ENCODE measurements at regions not wholly inside any gene's neighbourhood (a gene's known extent, or its start where the extent isn't known, plus 50 kb on each side); places are given as distances from the start of the nearest gene placed in this dataset.
A peak's percentile ranks its signal among the peaks of the same experiment; 100 is the strongest.

DNA sequence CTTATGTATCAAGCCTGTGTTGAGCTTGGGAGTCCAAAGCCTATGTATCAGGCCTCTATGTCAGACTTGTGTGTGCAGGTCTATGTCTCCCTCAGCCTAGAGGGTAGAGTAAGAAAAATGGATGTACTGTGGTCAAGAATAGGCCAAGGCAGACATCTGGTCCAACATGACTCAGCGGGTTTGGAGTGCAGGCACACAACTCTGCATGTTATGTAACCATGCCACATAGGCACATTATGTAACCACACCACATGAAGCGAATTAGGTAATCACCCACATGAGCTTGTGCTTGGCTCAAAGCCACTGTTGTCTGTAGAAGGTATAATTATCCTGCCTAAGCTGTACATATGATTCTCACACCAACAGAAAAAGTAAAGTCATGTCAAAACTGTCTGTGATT lies 1190.5 kb upstream of the EYS start:
- peak; percentile 75 for DNase-seq

DNA sequence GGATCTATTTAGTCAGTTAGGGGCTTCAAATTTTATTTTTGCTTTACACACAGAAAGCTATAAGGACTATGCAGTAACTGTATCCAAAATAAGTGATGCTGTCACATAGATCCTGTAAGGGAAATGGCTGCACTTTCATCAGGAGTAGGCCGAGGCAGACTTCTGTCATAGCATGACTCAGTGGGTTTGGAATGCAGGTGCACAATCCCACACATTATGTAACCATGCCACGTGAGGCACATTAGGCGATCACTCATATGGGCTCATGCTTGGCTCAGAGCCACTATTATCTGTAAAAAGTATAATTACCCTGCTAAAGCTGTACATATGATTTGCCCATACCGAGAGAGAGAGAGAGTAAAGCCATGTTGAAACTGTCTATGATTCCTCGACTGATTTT lies 1189.4 kb upstream of the EYS start:
- DNase-seq: peak; percentile 17

DNA sequence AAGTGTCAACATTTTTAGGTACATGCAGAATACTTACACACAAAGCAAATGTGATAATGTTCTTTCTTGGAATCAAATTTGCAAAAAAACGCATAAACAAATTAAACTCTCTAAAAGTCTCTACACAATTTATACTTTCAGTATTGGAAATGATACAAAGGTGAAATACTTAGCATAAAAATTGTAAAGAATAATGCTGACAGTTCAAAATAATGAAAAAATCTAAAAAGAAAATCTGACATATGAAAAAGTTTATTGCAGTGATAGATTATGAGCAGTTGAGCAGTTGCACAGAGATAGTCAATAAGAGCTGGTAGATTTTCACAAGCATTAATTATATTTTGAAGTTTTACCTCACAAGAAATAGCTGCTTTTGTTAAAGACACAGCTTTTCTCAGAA lies 1176.4 kb upstream of the EYS start:
- DNase-seq: no peak

DNA sequence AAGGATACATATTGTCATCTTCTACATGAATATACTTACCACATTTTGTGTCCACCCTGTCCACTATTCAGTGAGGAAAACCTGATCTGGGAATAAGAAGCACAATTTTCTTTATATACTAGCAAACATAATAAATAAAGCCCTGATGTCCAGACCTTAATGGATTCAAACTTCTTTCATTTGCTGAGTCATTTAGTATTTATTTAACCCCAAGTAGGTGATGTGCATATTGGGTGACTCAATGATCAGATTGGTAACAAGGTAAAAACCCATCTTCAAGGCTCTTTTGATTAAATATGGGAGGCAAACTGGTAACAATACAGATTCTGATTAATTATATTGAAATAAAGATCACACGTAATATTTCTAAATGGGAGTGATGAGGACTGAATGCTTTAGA lies 1159.8 kb upstream of the EYS start:
- no peak for DNase-seq

DNA sequence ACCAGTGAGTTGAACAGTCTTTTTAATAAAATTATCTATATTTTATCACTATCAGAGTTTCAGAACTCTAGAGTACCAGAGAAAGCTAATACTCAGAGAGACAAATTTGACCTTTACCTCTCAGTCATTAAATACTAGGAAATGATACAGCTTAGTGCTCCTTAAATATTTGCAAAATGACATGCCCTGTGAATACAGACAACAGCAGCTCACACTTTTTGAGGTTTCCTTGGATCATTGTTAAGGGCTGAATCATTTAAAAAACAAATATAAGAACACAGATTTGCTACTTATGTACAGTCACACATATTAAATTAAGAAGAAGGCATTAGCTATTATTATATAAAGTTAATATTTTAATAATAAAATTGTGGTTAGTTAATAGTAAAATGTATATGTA lies 1158.7 kb upstream of the EYS start:
- peak; percentile 39 for DNase-seq

DNA sequence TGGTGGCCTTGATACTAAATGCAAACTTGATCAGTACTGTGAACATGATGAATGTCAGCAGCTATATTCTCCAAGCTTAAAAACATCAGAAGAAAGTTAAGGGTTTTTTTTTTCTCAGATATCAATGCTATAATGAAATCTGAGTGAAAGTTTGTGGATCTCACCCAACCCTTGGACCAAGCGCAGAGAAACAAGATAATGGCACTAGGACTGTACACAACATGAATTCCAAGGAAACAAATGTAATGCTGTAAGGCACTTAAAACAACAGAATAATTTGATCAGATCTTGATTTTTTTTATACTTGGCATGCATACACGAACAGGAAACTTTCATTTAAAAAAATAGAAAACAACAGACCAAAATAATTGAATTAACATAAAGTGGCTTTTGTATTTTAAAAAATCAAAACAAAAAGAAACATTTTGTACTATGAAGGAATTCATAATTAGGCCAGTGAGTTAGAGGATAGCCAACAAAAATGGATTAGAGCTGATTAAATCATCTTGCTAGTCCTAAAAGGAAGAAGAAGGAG lies 1154.0 kb upstream of the EYS start:
- no peak for DNase-seq

DNA sequence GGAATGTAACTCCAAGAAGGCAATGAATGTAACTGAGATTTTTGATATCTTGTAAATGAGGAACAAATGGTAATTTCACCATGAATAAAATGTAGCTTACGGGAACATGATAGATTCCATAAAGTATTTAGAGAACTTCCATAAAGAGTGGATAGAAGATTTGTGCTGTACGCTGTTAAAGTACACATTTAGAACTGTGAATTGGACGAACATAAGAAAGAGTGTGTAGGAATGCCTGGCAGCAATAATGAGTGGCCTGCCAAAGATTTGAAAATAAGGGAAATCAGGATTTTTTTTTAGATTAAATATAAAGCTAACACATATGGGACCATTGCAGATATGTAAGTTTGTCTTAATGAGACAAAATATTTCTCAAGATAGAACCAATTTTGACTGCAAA lies 1153.3 kb upstream of the EYS start:
- DNase-seq: no peak

DNA sequence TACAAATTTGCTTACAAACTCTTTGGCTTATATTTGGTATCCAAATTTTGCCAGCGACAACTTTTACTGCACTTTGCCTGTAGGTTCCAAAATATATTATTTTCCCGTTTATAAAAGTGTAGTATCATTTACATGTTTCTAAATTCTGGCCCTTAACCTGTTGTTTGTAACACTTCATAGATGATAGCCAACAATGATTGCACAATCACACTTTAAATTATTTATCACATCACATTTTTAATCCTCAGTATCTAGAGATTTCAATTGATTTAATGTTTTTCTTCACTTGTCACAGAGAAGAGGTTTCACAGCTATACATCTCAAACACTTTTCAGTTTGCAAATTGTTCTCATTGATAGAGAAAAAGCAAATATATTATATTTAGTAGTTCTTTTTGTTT lies 1151.2 kb upstream of the EYS start:
- DNase-seq: no peak

DNA sequence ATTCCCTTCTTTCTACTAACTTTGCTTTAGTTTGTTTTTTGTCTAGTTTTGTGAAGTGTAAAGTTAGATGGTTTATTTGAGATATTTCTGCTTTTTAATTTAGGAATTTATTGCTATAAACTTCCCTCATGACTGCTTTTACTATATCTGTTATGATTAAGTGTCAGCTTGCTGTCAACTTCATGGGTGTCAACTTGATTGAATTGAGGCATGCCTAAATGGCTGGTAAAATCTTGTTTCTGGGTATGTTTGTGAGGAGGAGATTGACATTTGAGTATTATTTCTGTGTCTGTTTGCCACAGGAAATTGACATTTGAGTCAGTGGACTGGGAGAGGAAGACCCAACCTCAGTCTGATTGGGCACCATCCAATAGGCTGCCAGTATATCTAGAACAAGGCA lies 1147.0 kb upstream of the EYS start:
- no peak for DNase-seq

DNA sequence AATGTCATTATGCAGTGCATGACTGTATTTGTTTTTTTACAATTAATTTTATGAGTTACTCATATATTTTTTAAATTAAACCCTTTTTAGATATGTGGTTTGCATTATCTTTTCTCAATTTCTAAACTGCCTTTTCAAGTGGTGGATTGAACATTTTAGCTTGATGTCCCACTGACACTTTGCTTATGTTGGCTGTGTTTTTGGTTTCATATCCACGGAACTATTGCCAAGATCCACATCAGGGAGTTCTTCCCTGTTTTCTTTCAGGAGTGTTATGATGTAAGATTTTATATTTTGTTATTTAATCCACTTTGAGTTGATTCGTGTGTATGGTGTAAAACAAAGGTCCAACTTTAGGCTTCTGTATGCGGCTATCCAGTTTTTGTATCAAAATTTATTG lies 1144.9 kb upstream of the EYS start:
- no peak for DNase-seq

DNA sequence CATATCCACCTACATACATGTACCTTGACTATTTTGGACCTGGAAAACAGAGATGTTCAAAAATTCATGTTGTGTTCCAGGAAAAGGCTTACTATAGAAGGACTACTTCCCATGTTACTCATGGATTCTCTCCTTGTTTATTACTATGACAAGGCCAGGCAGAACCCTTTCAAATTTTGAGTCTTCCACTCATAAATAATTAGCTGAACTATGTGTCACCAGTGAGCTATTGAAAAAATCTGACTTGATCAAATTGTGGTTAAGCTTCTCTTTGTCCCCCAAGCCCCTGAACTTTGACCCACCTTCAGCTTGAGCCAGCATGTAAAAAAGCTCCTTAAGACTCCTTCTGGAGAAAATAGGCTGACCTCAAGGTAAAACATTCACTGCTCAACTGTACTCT lies 1142.8 kb upstream of the EYS start:
- peak; percentile 35 for DNase-seq

DNA sequence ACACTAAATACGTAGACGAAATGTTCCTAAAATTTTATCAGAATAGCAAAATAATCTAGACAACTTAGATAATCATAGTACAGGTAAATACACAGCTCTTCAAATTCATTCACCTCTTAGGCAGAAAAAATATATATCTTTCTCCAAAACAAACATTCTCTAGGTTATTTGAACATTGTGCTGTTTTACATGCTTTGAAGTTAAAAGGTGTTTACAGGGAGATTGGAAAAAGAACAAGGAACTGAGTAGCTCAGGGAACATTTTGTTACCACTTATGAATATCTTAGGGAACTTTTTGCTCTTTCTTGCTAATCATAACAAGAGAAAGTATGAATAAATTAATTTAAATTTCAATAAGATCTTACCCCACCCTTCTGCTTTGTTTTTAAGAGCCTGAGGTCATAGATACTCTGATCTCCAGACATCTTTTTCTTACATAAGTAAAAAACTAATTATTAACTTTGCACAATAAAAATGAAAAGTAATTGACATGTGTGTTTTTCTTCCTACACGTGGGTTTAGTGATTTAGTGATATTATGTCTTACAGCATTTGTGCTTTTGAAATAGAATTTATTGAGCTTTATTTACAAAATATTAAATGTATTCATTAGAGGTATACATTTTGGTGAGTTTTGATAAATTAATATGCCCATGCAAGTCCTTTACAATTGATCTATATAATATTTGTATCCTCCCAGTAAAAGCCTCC lies 1141.4 kb upstream of the EYS start:
- no peak for DNase-seq

DNA sequence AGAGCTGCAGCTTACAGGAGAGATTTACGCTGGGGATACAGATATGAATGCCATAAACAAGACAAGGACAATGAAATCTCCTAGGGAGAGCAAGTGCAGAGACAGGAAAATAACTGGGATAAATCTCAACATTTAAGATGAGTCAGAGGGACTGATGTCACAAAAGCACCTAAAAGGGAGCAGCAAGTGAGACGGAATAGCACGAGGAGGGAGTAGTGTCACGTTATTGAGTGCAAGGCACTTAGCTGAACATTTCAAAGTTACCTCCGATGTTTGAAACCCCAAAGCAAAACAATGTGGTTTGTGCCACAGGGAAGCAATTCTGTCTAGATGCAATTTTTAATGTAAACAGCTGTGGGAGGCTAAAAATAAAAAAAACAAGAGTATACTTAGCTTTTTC lies 1131.7 kb upstream of the EYS start:
- no peak for DNase-seq

DNA sequence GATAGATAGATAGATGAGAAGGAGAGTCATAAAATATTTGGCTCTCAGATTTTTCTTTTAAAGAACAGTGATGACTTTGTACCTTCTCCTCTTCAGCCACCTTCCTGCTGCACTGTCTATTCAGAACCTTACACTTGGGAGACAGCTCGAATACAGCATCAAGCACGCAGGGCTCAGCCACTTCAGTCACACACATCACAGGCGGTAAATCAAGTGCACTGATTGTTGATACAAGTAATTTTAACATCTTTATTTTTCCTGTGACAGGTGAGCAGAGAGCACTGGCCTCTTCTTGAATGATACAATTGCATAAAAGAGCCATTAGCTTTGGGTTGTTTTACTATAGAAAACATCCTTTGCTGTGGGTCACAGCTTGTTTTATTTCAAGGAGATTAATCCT lies 1118.5 kb upstream of the EYS start:
- DNase-seq: no peak

DNA sequence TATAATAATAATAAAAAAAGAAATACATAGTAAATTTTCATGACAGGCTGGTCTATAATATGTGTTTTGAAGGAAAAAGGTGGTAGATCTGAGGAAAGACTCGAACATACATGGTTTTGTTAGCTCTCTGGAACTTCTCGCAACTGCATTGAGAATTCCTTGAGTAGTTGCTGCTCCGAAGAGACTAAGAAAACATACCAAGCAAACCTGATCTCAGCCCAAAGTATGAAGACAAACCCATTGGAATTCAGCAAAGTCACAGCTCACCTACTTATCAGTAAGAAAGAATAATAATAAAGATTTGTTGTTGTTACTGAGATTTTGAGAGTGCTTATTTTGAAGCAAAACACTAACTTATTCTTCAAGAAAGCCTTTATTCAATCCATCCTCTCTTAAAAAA lies 1107.1 kb upstream of the EYS start:
- DNase-seq: no peak

DNA sequence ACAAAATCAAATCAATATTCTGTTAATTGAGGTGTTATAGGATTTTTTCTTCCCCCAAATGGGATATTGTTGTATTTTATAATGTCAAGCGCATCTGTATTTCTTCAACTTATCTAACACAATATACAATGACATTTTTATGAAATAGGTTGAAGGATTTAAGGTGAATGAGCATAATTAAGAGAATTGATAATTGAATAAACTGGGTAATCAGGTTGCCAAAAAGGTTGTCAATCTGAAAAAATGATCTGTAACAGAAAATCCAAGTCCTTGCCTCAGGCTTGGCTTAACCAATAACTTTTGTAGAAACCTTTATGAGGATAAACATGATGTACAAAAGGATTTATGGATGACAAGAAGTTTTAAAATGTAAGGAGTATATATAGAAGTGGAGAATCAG lies 1101.7 kb upstream of the EYS start:
- DNase-seq: no peak

DNA sequence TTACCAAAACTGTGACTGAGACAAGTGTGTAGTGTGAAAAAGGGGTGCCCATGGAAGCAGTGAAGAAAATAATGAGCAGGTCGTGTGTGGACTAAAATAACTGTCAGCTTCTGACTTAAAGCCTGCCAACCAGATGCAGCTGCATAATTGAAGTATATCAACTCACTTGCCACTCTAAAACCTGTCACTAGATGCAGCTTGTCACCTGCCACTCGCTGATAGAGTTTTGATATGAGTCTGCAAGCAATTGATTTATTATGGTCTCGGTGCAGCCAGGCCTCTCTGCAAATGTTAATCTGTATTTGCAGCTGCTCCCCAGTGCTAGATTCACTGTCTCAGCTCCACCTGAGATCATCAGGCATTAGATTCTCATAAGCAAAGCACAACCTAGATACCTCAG lies 1090.0 kb upstream of the EYS start:
- DNase-seq: no peak

DNA sequence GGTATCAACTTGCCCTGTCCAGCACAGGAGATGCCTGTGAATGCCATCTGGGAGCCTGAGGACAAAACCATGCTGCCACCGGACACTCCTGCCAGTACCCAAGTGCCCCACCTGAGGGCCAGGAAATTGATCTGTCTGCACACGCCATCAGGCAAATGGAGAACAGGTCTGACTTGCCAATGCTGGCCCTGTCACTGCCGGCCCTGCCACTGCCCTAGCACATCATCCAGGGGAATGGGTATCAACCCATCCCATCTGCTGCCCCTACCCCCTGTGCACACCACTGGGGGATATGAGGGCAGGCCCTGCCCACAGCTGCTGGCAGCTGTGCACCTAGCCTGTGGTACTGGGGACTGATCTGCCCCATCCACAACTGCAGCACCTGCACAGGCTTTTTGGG lies 1081.6 kb upstream of the EYS start:
- DNase-seq: no peak

DNA sequence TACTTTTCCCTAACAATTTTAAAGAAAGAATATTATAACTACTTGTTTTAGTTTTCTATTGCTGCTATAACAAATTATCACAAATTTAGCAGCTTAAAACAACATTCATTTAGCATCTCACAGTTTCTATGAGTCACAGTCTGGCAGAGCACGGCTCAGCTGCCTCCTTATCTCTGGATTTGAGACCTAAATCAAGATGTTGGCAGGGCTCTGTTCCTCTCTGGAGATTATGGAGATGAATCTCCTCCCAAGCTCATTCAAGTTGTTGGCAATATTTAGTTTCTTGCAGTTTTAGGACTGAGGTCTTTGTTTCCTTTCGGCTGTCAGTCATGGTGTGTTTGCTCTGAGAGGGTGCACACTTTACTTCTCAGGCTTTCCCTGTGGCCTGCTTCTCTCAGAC lies 1065.8 kb upstream of the EYS start:
- DNase-seq: peak; percentile 57

DNA sequence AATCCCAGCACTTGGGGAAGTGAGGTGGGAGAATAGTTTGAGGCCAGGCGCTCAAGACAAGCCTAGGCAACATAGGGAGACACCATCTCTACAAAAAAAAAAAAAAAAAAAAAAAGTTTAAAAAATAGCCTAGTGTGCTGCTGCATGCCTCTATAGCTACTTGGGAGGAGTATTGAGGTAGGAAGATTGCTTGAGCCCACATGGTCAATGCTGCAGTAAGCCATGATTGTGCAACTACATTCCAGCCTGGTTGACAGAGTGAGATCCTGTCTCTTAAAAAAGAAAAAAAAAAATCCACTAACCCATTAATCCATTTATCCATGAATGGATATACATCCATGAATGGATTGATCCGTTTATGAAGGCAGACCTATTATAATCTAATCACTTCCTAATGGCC lies 1064.6 kb upstream of the EYS start:
- DNase-seq: peak; percentile 52

DNA sequence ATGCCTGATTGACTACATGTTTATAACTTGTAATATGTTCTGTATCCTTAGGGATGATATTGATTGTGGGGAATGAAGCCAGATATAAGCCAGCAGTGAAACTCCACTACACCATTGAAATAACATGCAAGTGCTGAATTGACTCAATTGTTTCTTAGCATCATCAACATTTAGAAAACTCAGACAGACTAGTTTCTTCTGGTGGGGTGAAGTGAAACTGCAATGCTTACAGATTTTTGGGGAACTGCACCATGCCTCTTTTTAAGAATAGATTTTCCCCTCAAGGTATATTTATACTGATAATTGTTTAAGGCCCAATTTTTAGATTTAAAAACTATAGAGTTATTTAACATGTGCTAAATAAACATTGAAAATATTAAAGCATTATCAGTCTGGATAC lies 1044.6 kb upstream of the EYS start:
- DNase-seq: no peak

DNA sequence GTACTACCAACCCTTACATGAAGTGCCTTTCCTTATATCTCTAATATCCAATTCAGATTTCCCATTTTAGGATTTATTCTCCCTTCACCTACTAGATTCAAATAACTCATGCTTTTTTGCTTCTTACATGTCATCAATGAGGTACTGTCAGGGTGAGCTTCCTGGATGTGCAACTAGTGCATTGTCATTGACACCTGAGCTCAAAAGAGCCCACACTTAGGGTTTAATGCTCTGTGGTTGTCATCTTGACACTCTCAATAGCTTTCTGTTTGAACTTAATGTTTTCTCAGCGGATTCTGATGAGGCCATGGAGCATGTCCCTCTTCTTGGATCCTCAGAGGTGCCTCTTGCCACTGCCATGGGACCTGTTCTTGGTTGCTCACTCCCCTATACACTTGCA lies 1033.3 kb upstream of the EYS start:
- no peak for DNase-seq

DNA sequence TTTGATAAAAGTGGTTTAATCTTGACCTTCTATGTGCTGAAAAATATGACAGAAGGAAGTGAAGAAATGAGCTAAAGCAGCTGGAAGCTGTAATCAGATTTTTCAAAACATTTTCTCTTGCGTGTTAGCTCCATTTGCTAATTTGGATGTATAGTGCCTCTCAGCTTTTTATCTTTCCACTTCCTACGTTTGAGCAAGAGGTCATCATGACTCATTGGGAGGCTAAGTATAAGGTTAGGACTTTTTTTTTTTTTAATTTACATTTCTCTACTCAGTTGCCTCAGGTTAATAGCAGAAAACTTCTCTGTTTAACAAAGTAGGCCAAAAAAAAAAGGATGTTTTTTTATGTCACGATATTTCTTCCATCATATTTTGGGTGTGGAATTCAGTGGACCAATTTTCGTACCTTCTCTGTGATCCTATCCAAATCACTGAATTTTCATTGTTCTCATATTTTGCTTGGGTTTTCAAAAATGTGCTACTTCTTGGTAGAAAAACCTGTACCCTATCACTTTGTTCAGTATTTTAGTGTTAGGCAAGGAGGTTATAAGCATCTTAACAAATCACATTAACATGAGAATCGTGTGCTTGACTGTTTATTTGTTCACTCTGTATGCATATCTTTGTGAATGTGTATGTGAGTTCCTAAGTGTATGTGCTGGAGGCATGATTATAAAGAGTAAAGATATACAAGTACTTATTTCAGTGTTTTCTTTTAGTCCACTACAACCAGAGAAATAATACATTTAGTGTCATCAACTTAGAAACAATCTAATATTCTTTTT lies 1028.3 kb upstream of the EYS start:
- DNase-seq: peak; percentile 8

DNA sequence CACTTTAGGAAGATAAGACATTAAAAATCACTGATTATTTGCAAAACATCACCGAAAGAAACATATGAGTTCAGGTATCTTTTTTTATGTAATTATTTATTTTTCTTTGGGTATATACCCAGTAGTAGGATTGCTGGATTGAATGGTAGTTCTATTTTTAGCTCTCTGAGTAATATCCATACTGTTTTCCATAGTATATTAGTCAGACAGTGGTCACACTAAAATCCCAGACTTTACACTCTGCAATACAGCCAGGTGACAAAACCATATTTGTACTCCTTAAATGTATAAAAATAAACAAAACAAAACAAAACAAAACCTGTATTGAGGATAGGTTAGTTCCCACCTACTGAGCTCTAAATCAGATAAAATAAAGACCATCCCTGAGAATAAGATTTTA lies 1024.3 kb upstream of the EYS start:
- peak; percentile 8 for DNase-seq

Measured in fibroblast of skin of abdomen (primary cell).